CD4-positive, CD25-positive, alpha-beta regulatory T cell (primary cell): ENCODE measurements at regions not wholly inside any gene's neighbourhood (a gene's known extent, or its start where the extent isn't known, plus 50 kb on each side); places are given as distances from the start of the nearest gene placed in this dataset.
A peak's percentile ranks its signal among the peaks of the same experiment; 100 is the strongest.

Experiments used
- ATAC-seq, 2 donors: fragments of 150-1000 bp; cut with Tn5 transposase; one replicate each; pipeline ENCODE4 v1.10.0; 2021; ENCODE audit warnings: low read depth in 2 of 2, moderate number of reproducible peaks in 2 of 2, moderate library complexity in 1 of 2
- DNase-seq, 3 donors: peaks; one replicate each; pipeline versions ENCODE4 v3.0.0 to v3.0.0-alpha.2; 2012 to 2022; ENCODE audit warnings: mixed read lengths in 1 of 3
- H3K27ac ChIP-seq: one replicate; pipeline ENCODE4 v1.7.0; 2013; ENCODE audit warnings: mild to moderate bottlenecking, low read length; ENCODE audit not compliant: insufficient read depth, poor library complexity, severe bottlenecking
- H3K27me3 ChIP-seq: one replicate; pipeline ENCODE4 v1.7.0; 2013; ENCODE audit warnings: low read length; ENCODE audit not compliant: control insufficient read depth, insufficient read depth
- H3K36me3 ChIP-seq: one replicate; pipeline ENCODE4 v1.7.0; 2013; ENCODE audit warnings: mild to moderate bottlenecking, low read length, moderate library complexity; ENCODE audit not compliant: control insufficient read depth, insufficient read depth
- H3K4me1 ChIP-seq: 2 replicates; pipeline ENCODE4 v1.7.0; 2013; ENCODE audit warnings: mild to moderate bottlenecking, low read length; ENCODE audit not compliant: insufficient read depth, control insufficient read depth, poor library complexity, severe bottlenecking
- H3K4me3 ChIP-seq: one replicate; pipeline ENCODE4 v1.7.0; 2013; ENCODE audit warnings: low read depth, mild to moderate bottlenecking, low read length, moderate library complexity
- H3K9me3 ChIP-seq, 2 experiments: 1 replicate in 1 of 2; 2 replicates in 1 of 2; pipeline ENCODE4 v1.7.0; 2013; ENCODE audit warnings: low read length in 2 of 2, mild to moderate bottlenecking in 1 of 2, moderate library complexity in 1 of 2; ENCODE audit not compliant: control insufficient read depth in 2 of 2
- H3K27ac Mint-ChIP-seq, 3 donors: one replicate each; pipeline ENCODE4 v1.8.0; 2020 to 2022; ENCODE audit warnings: mild to moderate bottlenecking in 3 of 3, mixed read lengths in 3 of 3, moderate library complexity in 2 of 3
- H3K27me3 Mint-ChIP-seq: one replicate; pipeline ENCODE4 v1.8.0; 2022; ENCODE audit warnings: mild to moderate bottlenecking, mixed read lengths
- H3K36me3 Mint-ChIP-seq: one replicate; pipeline ENCODE4 v1.8.0; 2020; ENCODE audit warnings: mixed read lengths
- H3K4me1 Mint-ChIP-seq, 4 donors: one replicate each; pipeline ENCODE4 v1.8.0; 2020 to 2022; ENCODE audit warnings: mixed read lengths in 4 of 4, mild to moderate bottlenecking in 1 of 4
- H3K4me3 Mint-ChIP-seq, 4 donors: one replicate each; pipeline ENCODE4 v1.8.0; 2020 to 2022; ENCODE audit warnings: mild to moderate bottlenecking in 4 of 4, mixed read lengths in 4 of 4, moderate library complexity in 3 of 4
- H3K9me3 Mint-ChIP-seq, 7 donors: one replicate each; pipeline ENCODE4 v1.8.0; 2020 to 2022; ENCODE audit warnings: mixed read lengths in 7 of 7, mild to moderate bottlenecking in 3 of 7, moderate library complexity in 2 of 7

DNA sequence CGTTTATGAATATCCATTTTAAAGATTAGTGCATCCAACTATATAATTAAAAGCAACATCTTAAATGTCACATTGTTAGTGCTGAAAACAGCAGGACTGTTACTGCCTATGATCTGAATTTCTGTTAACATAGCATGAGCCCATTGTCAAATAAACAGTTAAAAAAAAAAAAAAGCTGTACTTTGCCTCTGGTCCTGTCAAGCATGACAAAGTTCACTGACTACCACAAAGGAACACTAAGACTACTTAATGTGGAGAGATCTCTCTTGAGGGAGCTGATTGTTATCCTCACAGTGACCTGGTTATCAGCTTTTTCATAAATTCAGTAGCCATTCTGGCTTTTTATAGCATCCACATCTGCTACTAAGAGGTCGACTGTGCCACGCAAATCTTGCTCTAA, 228.1 kb downstream of the TMEM200A start:
- Histone ChIP-seq H3K4me1 (no peaks in the 10 kb centered on the region), H3K27me3 (no peaks in the 10 kb centered on the region), H3K36me3 (no peaks in the 10 kb centered on the region), H3K9me3 (peaks cover 0 to 3% of the 10 kb centered on the region in 2 experiments), H3K27ac (no peak overlapping the region), H3K4me3 (no peak overlapping the region)
- Mint-ChIP-seq H3K27me3 (peaks cover 4% of the 10 kb centered on the region), H3K27ac (no peak overlapping the region), H3K4me3 (no peak overlapping the region), H3K4me1 (no peaks in the 10 kb centered on the region), H3K36me3 (peaks cover 4% of the 10 kb centered on the region), H3K9me3 (peaks cover 0 to 10% (median 4%) of the 10 kb centered on the region in 7 donors)
- ATAC-seq: no peak
- no peak for DNase-seq

DNA sequence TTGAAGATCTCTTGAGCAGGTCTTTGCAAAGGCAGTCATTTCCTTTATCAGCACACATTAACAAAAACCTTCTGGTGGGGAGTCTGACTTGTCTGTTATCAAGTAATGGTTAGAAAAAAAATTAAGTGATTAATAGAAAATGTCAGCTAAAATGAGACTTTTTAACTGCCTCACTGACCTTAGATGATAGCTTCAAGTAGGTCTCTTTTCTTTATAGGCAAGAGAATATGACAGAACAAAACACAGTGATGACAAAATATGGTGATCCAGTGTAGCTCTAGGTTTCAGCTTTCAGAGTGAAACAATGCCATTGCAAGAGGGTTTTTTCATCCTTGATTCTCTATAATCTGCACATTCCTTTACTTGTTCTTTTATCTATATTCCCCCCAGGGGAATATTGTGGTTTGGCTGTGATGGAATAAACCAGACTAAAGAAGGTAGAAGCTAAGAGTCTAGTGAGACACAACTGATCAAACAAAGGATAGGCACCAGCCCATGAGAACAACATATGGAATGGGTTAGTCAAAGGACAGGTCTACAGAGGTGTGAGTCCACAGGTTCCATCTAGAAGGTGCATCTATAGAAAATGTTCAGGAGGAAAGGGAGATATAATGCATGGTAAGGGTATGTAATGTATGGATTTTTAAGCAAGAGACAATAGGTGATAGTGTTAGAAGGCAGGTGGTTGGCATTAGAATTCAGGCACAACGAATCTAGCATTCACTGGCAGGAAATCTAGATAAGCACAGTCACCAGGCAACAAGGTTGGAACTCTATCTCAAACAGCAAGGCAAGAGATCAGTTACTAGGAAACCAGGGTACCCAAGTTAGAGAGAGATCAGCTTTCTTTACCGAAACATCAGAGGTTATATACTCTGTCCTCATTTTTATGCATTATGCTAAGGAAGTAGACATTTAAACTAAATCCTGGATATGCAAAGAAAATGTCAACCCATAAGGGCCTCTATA, 228.9 kb upstream of the SMLR1 start:
- no peaks in the 10 kb centered on the region for H3K4me1 ChIP-seq
- no peaks in the 10 kb centered on the region for H3K36me3 Mint-ChIP-seq

DNA sequence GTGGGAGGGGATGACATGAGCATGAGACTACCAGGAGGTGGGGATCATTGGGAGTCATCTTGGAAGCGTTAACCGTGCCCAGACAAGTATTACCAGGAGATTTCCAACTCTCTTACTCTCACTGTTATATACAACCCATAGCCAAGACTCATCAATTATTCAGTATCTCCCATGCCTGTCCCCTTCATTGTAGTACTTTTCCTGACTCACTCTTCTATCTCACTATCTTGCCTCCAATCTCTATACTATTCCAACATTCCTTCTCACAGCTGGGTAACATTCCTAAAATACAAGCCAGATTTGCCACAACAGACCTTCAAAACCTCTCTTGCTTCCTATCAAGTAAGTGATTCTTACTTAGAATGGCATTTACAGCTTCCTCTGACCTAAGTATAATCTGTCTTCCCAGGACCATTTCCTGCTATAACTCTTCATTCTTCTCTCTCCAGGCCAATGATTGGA, 226.3 kb upstream of the SMLR1 start:
- ATAC-seq: no peak
- no peaks in the 10 kb centered on the region for H3K27me3 Mint-ChIP-seq
- Histone ChIP-seq H3K4me3 (no peak overlapping the region), H3K4me1 (no peaks in the 10 kb centered on the region), H3K27me3 (no peaks in the 10 kb centered on the region), H3K27ac (no peak overlapping the region), H3K36me3 (no peaks in the 10 kb centered on the region), H3K9me3 (no peaks in the 10 kb centered on the region)
- DNase-seq: no peak
- H3K27ac Mint-ChIP-seq: no peak overlapping the region
- H3K36me3 Mint-ChIP-seq: no peaks in the 10 kb centered on the region
- H3K4me1 Mint-ChIP-seq: peaks cover 9 to 25% (median 12%) of the 10 kb centered on the region in 4 donors
- no peak overlapping the region for H3K4me3 Mint-ChIP-seq
- peaks cover 0 to 7% (median 2%) of the 10 kb centered on the region in 7 donors for H3K9me3 Mint-ChIP-seq

More for the DNA sequence above, 228.9 kb upstream of the SMLR1 start:
- Mint-ChIP-seq H3K9me3 (peaks cover 0 to 7% (median 2%) of the 10 kb centered on the region in 7 donors), H3K4me1 (peaks cover 9 to 18% (median 9%) of the 10 kb centered on the region in 4 donors), H3K27me3 (no peaks in the 10 kb centered on the region), H3K27ac (no peak overlapping the region), H3K4me3 (no peak overlapping the region)
- no peak for DNase-seq
- Histone ChIP-seq H3K9me3 (no peaks in the 10 kb centered on the region), H3K36me3 (no peaks in the 10 kb centered on the region), H3K27me3 (no peaks in the 10 kb centered on the region), H3K4me3 (no peak overlapping the region), H3K27ac (no peak overlapping the region)
- ATAC-seq: no peak

DNA sequence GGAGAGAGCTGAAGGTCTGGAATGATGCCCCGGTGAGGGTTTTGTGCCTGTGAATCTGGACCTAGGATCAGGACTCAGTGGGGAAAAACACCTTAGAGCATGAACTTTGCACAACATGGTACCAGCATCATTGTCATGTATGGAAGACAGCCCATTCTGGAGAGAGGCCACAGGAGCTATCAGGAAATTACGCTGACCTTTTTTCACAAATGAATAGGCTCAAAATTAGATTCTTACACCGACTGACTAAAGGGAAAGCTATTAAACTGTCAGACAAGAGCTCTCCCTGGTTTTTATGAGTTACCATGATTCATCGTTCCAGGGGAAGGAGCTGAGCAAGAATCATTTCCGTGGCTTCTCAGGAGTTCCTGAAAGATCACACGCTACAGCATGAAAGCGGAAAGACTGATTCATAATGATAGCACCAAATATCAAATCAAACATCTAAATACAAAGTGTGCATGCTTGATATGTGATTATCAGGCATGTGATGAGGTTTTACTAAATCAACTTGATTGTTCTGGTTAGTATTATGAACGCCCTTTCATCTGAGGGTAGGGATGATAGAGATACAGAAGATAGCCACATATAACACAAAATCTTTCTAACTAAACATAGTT, 224.9 kb upstream of the SMLR1 start:
- Histone ChIP-seq H3K27me3 (no peaks in the 10 kb centered on the region), H3K4me3 (peak overlapping the region; percentile 8), H3K36me3 (no peaks in the 10 kb centered on the region), H3K4me1 (no peaks in the 10 kb centered on the region), H3K27ac (no peak overlapping the region), H3K9me3 (no peaks in the 10 kb centered on the region)
- Mint-ChIP-seq H3K4me3 (no peak overlapping the region), H3K4me1 (peaks cover 9 to 25% (median 12%) of the 10 kb centered on the region in 4 donors), H3K36me3 (no peaks in the 10 kb centered on the region), H3K9me3 (peaks cover 0 to 7% (median 2%) of the 10 kb centered on the region in 7 donors), H3K27me3 (no peaks in the 10 kb centered on the region), H3K27ac (no peak overlapping the region)
- DNase-seq: peak in 1 of 3 donors; percentile 29
- peak in 1 of 2 donors; percentile 39 for ATAC-seq

DNA sequence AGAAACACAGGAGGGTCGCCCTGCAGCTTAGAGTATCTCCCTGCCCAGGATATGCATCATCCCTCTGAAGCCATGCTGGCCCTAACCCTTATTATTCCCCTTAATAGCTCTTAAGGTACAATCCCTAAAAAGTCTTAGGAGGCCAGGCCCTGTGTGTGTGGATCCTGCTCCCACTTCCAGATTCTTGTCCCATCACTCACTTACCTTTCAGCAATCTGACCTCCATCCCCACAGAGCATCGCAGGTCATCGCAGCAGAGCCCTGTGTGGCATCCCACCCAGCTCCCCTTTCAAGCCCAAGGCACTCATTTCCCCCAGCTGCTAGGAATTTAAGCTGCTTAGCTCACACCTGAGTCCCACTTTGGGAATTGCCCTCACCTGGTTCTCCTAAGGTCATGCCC, 223.8 kb upstream of the SMLR1 start:
- Mint-ChIP-seq H3K27me3 (no peaks in the 10 kb centered on the region), H3K9me3 (peaks cover 0 to 7% (median 2%) of the 10 kb centered on the region in 7 donors), H3K36me3 (no peaks in the 10 kb centered on the region), H3K4me1 (peaks cover 9 to 25% (median 12%) of the 10 kb centered on the region in 4 donors), H3K4me3 (no peak overlapping the region), H3K27ac (no peak overlapping the region)
- H3K4me3 ChIP-seq: no peak overlapping the region
- H3K9me3 ChIP-seq: no peaks in the 10 kb centered on the region
- DNase-seq (no peak), ATAC-seq (no peak)
- no peak overlapping the region for H3K27ac ChIP-seq
- H3K36me3 ChIP-seq: no peaks in the 10 kb centered on the region
- H3K4me1 ChIP-seq: no peaks in the 10 kb centered on the region
- no peaks in the 10 kb centered on the region for H3K27me3 ChIP-seq

DNA sequence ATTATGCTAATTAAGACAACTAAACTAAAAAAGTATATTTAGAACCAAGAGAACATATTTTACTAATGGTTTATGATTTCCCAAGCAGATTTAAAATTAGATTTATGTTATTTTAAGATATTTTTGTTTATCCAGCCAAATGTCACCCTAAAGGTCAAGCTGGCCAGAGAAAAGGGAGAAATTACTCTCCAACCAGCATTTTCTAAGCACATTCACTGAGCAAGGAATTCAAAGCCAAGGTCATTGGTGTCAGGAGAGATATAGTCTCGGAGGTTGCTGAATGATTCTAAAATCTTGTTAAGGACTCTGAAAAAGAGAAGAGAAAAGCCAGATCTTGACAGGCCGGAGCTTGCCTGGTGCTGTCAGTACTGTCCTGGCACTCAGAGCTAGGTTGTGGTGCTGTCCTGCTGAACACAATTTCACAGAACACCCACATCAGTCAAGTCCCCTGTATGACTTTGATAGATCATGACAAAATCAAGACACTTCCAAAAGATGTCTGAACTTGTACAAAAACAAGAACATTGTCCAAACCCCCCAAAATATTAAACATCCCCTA, 222.3 kb upstream of the SMLR1 start:
- no peak overlapping the region for H3K4me3 ChIP-seq
- H3K4me3 Mint-ChIP-seq: no peak overlapping the region

DNA sequence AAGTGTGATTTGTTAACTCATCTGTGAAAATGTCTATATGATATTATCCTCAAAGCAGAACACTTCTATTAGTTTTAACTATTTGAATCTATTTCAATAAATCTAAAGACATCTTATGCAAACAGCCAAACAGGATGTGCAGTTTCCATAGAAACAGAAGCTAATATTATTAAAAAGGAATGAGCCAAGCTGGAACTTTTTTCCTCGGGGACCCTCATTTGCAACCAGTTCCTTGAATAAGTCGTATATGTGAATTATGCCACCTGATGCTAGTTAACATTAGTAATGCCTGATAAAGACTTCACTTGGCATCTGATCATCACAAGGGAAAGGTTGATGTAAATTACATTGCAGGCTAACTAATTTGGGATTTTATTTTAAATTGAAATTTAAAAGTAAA, 216.9 kb upstream of the SMLR1 start:
- DNase-seq (no peak), ATAC-seq (no peak)
- H3K4me3 Mint-ChIP-seq: no peak overlapping the region
- Histone ChIP-seq H3K9me3 (no peaks in the 10 kb centered on the region), H3K36me3 (no peaks in the 10 kb centered on the region), H3K27ac (no peak overlapping the region), H3K4me1 (no peaks in the 10 kb centered on the region), H3K4me3 (no peak overlapping the region), H3K27me3 (no peaks in the 10 kb centered on the region)
- H3K9me3 Mint-ChIP-seq: no peaks in the 10 kb centered on the region
- no peak overlapping the region for H3K27ac Mint-ChIP-seq
- peaks cover 0 to 4% (median 1%) of the 10 kb centered on the region in 4 donors for H3K4me1 Mint-ChIP-seq
- no peaks in the 10 kb centered on the region for H3K36me3 Mint-ChIP-seq
- no peaks in the 10 kb centered on the region for H3K27me3 Mint-ChIP-seq

More for the DNA sequence above, 222.3 kb upstream of the SMLR1 start:
- Mint-ChIP-seq H3K27me3 (no peaks in the 10 kb centered on the region), H3K9me3 (peaks cover 0 to 7% (median 2%) of the 10 kb centered on the region in 7 donors), H3K27ac (no peak overlapping the region), H3K4me1 (peaks cover 9 to 22% (median 12%) of the 10 kb centered on the region in 4 donors), H3K36me3 (no peaks in the 10 kb centered on the region)
- DNase-seq (no peak), ATAC-seq (no peak)
- H3K9me3 ChIP-seq: no peaks in the 10 kb centered on the region
- H3K27me3 ChIP-seq: no peaks in the 10 kb centered on the region
- no peak overlapping the region for H3K27ac ChIP-seq
- no peaks in the 10 kb centered on the region for H3K4me1 ChIP-seq
- no peaks in the 10 kb centered on the region for H3K36me3 ChIP-seq
